ENCODE measurements at regions not wholly inside any gene's neighbourhood (a gene's known extent, or its start where the extent isn't known, plus 50 kb on each side); places are given as distances from the start of the nearest gene placed in this dataset.
"Not testable (repeated sequence)": the region's sequence is repeated elsewhere in the genome, so short reads cannot be mapped to it uniquely, and the experiment has no call there.

DNA sequence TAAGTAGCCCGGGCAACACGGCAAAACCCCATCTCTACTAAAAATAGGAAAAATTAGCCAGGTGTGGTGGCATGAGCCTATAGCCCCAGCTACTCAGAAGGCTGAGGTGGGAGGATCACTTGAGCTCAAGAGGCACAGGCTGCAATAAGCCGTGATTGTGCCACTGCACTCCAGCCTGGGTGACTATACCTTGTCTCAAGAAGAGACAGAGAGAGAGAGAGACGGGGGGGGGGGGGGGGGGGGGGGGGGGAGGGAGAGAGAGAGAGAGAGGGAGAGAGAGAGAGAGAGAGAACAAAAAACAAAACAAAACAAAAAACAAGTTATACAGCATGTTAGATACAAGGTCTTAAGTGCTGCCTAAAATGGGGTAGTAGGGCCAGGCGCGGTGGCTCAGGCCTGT, 77.8 kb upstream of the ZNF281 start:
- CTCF ChIA-PET: interaction anchor here (1.0 to 2.2 kb wide), 4 partner anchors 14 to 803 kb away, joined by 3 to 23 read pairs (median 8); no protein-coding TSS in a partner anchor
- H3K4me3 ChIP-seq (ENCODE audit: low read depth, low read length): no peak overlapping the region
- POLR2A ChIA-PET: no interaction called here
- TF ChIP-seq, protein P1, sequence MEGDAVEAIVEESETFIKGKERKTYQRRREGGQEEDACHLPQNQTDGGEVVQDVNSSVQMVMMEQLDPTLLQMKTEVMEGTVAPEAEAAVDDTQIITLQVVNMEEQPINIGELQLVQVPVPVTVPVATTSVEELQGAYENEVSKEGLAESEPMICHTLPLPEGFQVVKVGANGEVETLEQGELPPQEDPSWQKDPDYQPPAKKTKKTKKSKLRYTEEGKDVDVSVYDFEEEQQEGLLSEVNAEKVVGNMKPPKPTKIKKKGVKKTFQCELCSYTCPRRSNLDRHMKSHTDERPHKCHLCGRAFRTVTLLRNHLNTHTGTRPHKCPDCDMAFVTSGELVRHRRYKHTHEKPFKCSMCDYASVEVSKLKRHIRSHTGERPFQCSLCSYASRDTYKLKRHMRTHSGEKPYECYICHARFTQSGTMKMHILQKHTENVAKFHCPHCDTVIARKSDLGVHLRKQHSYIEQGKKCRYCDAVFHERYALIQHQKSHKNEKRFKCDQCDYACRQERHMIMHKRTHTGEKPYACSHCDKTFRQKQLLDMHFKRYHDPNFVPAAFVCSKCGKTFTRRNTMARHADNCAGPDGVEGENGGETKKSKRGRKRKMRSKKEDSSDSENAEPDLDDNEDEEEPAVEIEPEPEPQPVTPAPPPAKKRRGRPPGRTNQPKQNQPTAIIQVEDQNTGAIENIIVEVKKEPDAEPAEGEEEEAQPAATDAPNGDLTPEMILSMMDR (IDR thresholded peaks at IDR 0.05; ENCODE audit: insufficient read depth, low read length, missing control alignments): no peak
- no peak for DNase-seq (ENCODE audit: low read depth, low spot score)

DNA sequence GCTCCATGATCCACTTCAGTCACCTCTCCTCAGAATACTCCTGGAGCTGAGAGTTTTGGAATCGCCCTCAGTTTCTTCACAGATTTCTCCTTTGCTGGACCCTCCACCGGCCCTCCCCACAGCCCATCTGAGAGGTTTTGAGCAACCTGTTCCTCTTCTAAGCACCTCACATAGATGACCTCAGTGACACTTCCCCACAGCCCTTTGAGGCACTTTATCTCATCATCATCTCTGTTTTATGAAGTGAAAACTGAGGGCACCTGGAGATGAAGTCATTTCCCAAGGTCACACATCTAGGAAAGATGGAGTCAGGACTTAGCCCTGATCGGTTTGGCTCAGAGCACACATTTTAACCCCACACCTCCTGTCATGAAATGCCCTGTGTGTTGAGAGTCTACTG, 76.8 kb upstream of the ZNF281 start:
- CTCF ChIA-PET: interaction anchor here (0.6 to 1.2 kb wide), 3 partner anchors 12 to 802 kb away, joined by 3 read pairs; no protein-coding TSS in a partner anchor

DNA sequence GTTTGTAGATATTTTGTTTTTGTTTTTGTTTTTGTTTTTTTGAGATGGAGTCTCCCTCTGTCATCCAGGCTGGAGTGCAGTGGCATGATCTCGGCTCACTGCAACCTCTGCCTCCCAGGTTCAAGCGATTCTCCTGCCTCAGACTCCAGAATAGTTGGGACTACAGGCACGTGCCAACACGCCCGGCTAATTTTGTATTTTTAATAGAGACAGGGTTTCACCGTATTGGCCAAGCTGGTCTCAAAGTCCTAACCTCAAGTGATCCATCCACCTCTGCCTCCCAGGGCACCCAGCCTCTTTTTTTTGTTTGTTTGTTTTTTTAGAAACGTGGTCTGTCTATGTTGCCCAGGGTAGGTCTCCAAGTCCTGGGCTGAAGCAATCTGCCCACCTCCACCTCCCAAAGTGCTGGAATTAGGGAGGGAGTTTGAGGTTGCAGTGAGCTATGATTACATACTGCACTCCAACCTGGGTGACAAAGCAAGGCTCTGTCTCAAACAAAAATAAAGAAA, 74.7 kb upstream of the ZNF281 start:
- DNase-seq (ENCODE audit: low read depth, low spot score); H3K4me3 ChIP-seq (ENCODE audit: low read depth, low read length); POLR2A ChIA-PET: not testable (repeated sequence)
- CTCF ChIA-PET: interaction anchor here (0.8 to 3.6 kb wide), 9 partner anchors 14 to 800 kb away, joined by 3 to 24 read pairs (median 4); no protein-coding TSS in a partner anchor

More for the DNA sequence above, 76.8 kb upstream of the ZNF281 start:
- POLR2A ChIA-PET: no interaction called here
- TF ChIP-seq, protein P1 (IDR thresholded peaks at IDR 0.05; ENCODE audit: insufficient read depth, low read length, missing control alignments): no peak
- no peak overlapping the region for H3K4me3 ChIP-seq (ENCODE audit: low read depth, low read length)
- no peak for DNase-seq (ENCODE audit: low read depth, low spot score)

DNA sequence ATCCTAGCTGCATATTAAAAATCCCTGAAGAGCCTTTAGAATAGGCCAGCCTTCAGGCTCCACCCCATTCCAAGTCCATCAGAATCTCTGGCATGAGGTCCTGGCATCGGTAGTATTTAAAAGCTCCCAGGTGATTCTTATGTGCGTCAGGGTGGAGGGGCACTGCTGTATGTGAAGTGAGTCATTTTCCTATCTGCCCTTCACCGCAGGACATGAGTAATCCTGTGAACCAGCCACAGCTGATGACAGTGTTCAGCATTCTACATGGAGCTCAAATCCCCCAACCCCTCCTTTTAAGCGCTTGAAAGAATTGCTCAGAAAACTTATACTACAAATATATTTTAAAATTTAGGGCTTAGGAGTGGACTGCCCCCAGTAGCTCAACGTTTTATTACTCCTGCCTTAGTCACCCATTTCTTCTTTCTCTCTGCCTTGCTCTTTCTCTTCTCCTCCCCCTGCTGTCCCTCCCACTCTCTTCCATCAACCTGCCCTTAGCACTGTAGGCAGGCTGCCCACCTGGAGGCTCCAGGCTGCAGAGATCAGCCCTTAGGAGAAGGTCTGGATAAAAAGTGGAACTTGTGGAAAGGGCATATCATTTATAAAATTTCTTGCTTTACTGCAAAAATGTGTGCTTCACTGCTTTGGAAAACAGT, 73.8 kb upstream of the ZNF281 start:
- POLR2A ChIA-PET: interaction anchor here (0.6 to 1.6 kb wide), 9 partner anchors 9 to 253 kb away, joined by 3 to 7 read pairs (median 3); no protein-coding TSS in a partner anchor
- CTCF ChIA-PET: interaction anchor here (0.6 to 3.6 kb wide), 15 partner anchors 13 to 799 kb away, joined by 3 to 24 read pairs (median 3); no protein-coding TSS in a partner anchor
- H3K4me3 ChIP-seq (ENCODE audit: low read depth, low read length): no peak overlapping the region
- TF ChIP-seq, protein P1 (IDR thresholded peaks at IDR 0.05; ENCODE audit: insufficient read depth, low read length, missing control alignments): no peak
- DNase-seq (ENCODE audit: low read depth, low spot score): peak; percentile 98

DNA sequence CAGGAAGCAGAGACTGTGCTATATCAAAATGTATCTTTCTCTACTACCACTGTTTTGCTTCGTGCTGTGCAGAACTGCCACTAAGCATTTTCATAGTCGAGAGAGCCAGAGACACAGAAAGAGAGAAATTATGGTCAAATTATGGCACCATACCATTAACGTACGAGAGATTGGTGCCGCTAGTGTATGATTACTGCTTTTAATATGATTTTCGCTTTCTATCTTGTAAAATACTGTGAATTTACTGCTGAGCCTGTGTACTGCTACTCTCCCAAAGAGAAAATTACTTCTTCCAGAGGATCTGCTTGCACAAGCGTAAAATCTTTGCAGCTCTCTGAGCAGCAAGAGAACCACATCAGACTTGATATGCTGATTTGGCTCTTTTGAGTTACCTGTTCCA, 71.1 kb upstream of the ZNF281 start:
- CTCF ChIA-PET: no interaction called here

DNA sequence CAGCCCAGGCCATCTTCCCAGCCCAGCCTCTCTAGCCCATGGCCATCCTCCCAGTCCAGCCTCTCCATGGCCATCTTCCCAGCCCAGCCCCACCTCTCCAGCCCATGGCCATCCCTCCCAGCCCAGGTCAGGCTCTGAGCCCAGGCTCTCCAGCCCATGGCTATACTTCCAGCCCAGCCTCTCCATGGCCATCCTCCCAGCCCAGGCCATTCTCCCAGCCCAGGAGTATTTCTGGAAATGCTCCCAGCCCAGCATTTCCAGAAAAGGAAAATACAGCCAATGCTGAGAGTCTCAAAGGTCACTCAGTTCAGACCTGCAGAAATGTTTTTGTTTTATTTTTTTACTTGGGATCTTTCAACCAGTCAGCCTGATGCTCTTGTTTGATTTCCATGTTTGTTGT, 70.0 kb upstream of the ZNF281 start:
- CTCF ChIA-PET: interaction anchor here (1.0 kb wide), 1 partner anchor 172 kb away, joined by 3 read pairs; no protein-coding TSS in a partner anchor
- TF ChIP-seq, protein P1 (IDR thresholded peaks at IDR 0.05; ENCODE audit: insufficient read depth, low read length, missing control alignments): no peak

More for the DNA sequence above, 71.1 kb upstream of the ZNF281 start:
- POLR2A ChIA-PET: interaction anchor here (0.6 kb wide), 1 partner anchor 47 kb away, joined by 3 read pairs; no protein-coding TSS in a partner anchor
- no peak for DNase-seq (ENCODE audit: low read depth, low spot score)
- H3K4me3 ChIP-seq (ENCODE audit: low read depth, low read length): no peak overlapping the region
- TF ChIP-seq, protein P1 (IDR thresholded peaks at IDR 0.05; ENCODE audit: insufficient read depth, low read length, missing control alignments): no peak

More for the DNA sequence above, 70.0 kb upstream of the ZNF281 start:
- no peak for DNase-seq (ENCODE audit: low read depth, low spot score)
- no peak overlapping the region for H3K4me3 ChIP-seq (ENCODE audit: low read depth, low read length)
- POLR2A ChIA-PET: no interaction called here

Data from AG04449 (cell line).